HT1080 (cell line): ENCODE measurements at regions not wholly inside any gene's neighbourhood (a gene's known extent, or its start where the extent isn't known, plus 50 kb on each side); places are given as distances from the start of the nearest gene placed in this dataset.
"Not testable (repeated sequence)": the region's sequence is repeated elsewhere in the genome, so short reads cannot be mapped to it uniquely, and the experiment has no call there.

Experiments
- DNase-seq: peaks from one replicate; pipeline ENCODE4 v3.0.0-alpha.2; 2015; ENCODE audit warnings: low read depth

DNA sequence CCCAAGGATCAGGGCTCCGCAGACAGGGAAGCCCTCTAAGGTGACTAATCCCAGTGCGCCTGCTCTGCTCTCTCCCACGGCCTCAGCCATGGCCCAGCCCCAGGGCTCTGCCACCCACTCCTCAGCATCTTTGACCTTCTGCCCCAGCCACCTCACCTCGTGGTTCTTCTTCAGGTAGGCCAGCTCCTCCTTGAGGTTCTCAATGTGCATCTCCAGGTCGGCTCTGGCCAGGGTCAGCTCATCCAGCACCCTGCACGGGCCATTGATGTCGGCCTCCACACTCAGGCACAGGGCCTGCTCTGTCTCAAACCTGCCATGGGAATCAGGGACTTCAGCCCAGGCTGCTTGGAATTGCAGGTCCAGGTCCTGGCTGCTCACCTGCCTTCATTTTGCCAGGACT is 128.4 kb downstream of the TNFRSF13B start:
- not testable (repeated sequence) for DNase-seq

DNA sequence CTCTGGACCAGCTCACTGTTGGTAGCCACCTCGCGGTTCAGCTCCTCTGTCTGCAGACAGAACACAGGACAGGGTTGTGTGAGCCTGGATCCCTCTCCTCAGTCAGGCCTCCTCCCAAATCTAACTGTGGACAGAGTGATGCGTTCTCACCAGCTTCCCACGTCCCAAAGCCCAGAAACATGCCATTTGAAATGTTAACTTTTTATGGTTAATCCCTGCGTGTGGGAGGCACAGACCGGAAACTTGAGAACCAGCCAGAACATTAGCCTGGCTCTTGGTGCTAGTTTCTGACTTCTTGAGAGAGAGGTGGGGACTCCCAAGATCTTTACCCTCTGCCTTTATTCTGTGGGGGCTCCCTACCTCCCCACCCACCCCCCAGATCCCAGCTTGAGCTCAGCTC is 129.6 kb downstream of the TNFRSF13B start:
- DNase-seq: not testable (repeated sequence)

DNA sequence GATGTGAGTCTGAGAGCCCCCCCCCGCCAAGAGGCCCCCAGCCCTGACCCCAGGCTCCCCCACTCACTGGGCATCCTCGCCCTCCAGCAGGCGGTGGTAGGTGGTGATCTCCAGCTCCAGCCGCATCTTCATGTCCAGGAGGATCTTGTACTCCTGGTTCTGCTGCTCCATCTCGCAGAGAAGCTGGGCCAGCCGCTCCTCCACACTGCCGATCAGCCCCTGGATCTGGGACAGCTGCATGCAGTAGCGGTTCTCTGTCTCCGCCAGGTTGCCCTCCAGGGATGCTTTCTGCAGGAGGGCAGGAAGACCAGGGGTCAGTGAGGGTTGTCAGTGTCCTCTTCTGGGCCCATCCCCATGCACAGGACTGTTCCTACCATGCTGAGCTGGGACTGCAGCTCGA is 130.0 kb downstream of the TNFRSF13B start:
- not testable (repeated sequence) for DNase-seq

DNA sequence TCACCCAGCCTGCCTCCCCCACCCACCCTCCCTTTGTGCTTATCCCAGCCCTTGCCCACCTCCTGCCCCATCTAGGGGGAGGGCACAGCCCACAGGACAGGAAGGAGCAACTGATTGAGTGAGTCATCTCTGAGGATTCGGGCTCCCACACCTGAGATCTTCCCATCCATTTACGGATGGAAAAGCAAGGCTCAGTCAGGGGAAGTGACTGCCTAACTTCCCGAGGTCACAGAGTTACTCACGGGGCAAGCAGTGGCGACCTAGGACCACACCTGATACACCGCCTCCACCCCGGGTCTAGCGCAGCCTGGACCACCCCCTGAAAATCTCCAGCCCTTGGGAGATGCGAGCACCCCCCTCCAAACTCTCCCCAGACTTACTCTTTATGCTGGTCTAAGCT is 131.7 kb downstream of the TNFRSF13B start:
- DNase-seq: not testable (repeated sequence)

DNA sequence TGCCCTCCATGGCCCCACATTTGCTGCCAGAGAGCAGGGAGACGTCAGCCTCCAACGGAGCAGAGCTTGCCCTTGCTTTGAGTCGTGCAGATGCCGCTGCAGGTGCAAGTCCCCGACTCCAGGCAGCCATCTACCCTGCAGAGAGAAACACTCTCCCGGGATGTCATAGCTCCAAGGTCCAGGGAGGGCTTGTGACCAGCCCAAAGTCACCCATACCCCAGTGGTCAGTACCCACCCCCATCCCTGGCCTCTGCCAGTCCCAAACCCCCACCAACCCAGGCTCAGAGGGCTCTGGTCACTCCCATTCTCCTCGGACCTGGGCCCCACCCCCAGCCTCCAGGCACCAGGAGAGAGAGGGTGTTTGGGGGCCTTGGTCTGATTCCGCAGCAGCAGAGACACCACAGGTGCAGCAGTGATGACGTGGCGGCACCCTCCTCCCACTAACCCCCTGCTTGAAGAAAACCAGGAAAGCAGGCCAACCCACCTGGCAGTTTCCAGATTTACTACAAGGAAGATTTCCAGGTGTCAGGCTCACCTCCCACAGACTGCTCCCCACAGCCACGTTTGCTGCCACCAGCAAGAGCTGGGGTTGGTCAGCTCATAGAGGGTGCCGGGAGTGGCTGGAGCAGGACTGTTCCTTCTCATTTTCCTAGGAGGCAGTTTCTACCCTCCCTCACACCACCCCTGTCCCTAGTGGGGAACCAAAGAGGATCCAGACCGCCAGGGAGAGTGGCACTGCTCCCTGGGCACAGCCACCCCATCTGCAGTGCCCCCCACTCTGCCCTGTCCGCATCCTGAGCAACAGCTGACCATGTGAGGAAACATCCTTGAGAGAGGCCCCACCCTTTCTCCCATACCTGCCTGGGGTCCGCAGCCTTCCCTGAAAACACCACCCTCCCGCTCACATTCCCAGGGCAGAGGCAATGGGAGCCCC is 132.4 kb downstream of the TNFRSF13B start:
- DNase-seq: not testable (repeated sequence)

DNA sequence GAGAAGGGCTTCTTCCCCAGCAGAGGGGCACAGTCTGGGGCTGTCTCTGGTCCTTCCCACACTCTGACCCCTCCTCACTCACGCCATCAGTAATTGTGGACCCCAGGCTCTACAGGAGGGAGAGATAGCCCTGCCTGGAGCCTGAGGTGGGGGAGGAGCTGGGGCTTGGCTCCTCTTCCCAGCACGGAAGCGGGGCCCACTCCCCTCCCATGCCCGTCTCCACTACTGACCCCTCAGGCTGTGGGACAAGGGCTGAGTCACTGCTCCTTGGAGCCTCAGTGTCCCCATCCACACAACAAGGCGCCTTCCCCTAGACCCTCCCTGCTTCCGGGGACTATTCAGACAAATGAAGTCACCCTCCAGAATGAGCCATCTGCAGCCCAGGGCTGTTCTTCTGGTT is 133.1 kb downstream of the TNFRSF13B start:
- not testable (repeated sequence) for DNase-seq

DNA sequence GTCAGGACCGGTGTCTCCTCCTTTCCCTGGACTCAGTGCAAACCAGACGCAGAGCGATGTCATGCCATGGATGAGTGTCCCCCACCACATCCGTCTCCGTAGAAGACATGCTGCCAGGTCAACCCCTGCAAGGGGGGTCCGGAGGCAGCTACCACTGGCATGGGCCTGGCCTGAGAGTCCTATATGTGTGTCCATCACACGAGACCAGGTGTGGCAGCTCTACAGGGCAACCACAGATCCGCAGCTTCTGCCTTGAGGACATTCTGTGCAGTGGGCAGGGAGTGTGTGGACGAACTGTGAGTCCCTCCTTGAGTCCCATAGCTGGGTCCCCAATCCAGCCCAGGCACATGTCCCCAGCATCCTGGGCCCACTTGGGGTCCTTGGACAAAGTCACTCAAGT is 133.6 kb downstream of the TNFRSF13B start:
- not testable (repeated sequence) for DNase-seq

DNA sequence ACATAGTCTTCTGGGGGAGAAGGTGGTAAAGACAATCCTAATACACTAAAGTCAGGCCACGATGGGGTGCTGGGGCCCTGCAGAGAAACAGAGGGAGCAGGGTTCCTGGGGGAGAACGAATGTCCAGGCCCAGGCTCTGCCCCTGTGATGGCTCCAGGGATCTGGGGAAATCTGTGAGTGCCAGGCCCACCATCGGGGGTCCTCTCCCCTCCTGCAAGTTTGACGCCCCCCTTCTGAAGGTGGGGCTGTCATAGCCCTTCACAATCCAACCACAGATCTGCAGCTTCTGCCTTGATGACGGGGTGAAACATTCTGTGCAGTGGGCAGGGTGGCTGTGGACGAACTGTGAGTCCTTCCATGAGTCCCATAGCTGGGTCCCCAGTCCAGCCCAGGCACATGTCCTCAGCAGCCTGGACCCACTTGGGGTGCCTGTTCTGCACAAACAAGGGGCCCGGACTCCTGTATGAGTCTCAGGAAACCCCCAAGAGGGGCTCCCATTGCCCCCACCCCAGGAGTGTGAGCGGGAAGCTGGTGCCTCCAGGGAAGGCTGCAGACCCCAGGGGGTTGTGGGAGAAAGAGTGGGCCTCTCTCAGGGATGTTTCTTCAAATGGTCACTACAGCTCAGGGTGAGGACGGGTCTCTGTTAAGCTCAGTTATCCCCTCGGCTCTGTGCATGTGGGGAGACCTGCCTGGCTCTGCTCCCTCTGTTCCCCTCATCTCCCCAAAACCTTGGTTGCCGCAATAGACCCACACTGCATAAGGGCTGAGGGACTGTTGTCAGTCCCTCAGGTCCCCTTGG is 134.3 kb downstream of the TNFRSF13B start:
- not testable (repeated sequence) for DNase-seq

DNA sequence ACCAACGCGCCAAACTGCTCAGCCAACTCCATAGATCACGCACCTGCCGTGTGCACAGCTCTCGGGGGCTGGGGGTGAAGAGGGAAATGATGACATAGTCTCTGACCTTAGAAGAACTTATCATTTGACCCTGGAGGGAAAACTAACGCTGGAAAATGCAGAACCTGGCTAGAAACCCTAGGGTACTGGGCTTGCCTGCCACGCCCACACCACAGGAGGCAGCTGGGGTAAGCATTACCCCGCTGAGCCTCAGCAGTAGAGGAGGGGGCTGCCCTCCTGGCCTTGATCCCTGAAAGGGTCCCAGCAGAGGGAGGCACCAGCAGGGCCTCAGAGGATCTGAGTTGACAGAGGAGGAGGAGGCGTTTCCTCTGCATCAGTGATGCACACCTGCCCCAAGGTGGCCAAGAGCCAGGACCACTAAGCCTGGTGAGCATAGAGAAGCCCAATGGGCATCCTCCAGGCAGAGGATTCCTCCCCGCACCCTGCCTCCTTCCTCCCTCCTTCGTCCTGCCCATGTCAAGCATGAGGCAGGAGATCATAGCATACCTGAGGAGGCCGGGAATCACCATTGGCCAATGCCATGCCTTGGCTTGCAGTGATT is 135.5 kb downstream of the TNFRSF13B start:
- DNase-seq: not testable (repeated sequence)

DNA sequence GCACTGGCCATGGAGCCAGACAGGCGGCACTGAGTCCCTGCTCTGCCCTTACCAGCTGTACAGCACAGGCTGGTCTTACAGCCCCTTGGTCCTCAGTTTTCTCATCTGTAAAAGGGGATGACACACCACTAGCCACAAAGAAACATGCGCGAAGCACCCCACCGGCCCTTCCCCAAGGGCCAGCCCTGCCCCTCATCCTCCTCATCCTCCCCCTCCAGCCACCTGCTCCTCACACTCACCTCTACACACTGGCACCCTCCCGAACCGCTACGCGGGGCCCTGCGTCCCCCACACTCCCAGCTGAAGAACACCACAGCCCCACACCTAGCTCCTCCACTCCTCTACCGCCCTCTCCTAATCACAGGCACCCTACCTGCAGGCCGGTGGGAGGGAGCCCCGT is 138.4 kb downstream of the TNFRSF13B start:
- DNase-seq: not testable (repeated sequence)

DNA sequence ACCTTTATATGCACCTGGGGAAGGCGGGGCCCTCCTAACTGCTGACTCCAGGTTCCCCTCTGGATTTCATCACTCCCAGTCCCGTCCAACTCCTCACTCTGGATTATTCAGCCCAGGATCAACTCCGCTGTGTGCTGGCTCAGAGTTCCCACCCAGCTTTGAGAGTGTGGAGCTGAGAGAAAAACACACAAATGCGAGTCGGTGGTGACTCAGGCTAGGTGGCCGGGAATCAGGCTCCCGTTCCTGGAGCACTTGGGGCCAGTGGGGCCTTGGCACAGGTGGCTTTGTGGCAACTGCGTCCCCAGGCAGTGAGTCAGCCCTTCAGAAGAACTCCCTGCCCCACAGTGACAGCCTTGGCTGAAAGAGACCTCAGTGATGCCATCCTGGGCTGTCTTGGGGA is 139.1 kb downstream of the TNFRSF13B start:
- DNase-seq: not testable (repeated sequence)

DNA sequence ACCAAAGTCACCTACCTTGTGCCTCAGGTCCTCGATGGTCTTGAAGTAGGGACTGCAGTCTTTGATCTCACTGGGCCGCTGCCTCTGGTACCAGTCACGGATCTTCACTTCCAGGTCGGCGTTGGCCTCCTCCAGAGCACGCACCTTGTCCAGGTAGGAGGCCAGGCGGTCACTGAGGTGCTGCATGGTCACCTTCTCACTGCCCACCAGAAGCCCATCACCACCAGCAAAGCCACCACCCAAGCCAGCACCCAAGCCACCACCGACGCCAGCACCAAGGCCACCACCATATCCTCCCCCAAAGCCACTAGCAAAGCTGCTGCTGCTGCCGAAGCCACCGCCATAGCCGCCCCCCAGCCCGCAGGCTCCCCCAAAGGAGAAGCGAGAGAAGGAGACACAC is 139.7 kb downstream of the TNFRSF13B start:
- not testable (repeated sequence) for DNase-seq

DNA sequence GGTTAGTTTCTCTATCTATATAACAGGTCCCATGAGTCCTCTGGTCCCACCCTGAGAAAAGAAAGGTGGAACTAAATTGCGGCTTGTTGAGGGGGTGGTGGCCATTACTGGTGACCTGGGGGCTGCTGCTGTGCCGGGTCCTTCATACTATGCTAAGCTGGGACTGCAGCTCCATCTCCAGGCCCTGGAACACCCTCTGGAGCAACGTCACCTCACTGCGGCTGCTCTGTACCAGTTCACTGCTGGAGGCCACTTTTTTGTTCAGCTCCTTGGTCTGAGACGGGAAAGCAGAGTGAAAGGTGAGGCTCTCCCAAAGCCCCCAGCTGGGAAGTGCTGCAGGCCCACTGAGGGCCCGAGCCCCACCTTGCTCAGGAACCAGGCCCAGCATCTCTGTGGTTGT is 140.7 kb downstream of the CCDC144A start:
- not testable (repeated sequence) for DNase-seq

DNA sequence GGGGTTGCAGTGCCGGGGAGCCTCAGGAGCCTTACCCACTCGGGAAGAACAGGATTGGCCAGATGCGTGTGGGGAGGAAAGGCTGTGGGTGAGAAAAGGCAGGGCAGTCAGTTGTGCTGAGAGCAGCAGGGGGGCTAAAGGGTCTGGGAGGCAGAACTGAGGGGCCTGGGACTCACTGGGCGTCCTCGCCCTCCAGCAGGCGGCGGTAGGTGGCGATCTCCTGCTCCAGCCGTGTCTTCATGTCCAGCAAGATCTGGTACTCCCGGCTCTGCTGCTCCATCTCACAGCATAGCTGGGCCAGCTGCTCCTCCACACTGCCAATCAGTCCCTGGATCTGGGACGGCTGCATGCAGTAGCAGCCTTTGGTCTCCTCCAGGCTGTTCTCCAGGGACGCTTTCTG is 140.2 kb downstream of the CCDC144A start:
- not testable (repeated sequence) for DNase-seq
